ENCODE measurements at regions not wholly inside any gene's neighbourhood (a gene's known extent, or its start where the extent isn't known, plus 50 kb on each side); places are given as distances from the start of the nearest gene placed in this dataset.

DNA sequence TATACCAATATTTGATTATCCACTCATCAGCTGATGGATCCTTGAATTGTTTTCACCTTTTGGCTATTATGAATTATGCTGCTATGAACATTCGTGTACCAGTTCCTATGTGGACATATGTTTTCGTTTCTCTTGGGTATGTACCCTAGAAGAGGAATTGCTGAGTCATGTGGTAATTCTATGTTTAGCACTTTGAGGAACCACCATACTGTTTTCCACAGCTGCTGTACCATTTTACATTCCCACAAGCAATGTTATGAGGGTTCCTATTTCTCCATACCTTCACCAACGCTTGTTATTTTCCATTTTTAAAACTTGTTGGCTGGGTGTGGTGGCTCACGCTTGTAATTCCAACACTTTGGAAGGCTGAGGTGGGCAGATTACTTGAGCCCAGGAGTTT, 62.9 kb downstream of the RPLP1 start:
- H3K4me3 ChIP-seq (ENCODE audit: low read depth, low read length, poor library complexity, severe bottlenecking): no peak overlapping the region
- H3K9me2 ChIP-seq (ENCODE audit: insufficient read depth, low read length): no peaks in the 10 kb centered on the region
- H4K20me1 ChIP-seq (ENCODE audit: insufficient read depth, low read length): no peaks in the 10 kb centered on the region
- no peaks in the 10 kb centered on the region for H3K9me3 ChIP-seq (ENCODE audit: low read length)
- ChIA-PET POLR2A (no interaction called here), CTCF (ENCODE audit: unreplicated experiment) (no interaction called here)
- intact Hi-C loops (cut with micrococcal nuclease; ENCODE audit: unreplicated experiment): no loop called here
- no peak for TF ChIP-seq EZH2phosphoT487 (IDR thresholded peaks at IDR 0.05; ENCODE audit: borderline replicate concordance, low read depth, low read length)
- TF ChIP-seq, protein P1, sequence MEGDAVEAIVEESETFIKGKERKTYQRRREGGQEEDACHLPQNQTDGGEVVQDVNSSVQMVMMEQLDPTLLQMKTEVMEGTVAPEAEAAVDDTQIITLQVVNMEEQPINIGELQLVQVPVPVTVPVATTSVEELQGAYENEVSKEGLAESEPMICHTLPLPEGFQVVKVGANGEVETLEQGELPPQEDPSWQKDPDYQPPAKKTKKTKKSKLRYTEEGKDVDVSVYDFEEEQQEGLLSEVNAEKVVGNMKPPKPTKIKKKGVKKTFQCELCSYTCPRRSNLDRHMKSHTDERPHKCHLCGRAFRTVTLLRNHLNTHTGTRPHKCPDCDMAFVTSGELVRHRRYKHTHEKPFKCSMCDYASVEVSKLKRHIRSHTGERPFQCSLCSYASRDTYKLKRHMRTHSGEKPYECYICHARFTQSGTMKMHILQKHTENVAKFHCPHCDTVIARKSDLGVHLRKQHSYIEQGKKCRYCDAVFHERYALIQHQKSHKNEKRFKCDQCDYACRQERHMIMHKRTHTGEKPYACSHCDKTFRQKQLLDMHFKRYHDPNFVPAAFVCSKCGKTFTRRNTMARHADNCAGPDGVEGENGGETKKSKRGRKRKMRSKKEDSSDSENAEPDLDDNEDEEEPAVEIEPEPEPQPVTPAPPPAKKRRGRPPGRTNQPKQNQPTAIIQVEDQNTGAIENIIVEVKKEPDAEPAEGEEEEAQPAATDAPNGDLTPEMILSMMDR (conservative IDR thresholded peaks at IDR 0.05; ENCODE audit: low read length): no peak
- H3K27ac ChIP-seq (ENCODE audit: low read depth, low read length, poor library complexity, severe bottlenecking): no peak overlapping the region
- no TSS peak for BruUV-seq (replicated peaks)
- no peaks in the 10 kb centered on the region for H3K4me1 ChIP-seq (ENCODE audit: insufficient read depth, low read length, poor library complexity, severe bottlenecking)
- no peaks in the 10 kb centered on the region for H3K79me2 ChIP-seq (ENCODE audit: insufficient read depth, low read depth, low read length)
- H3K4me2 ChIP-seq (ENCODE audit: low read length): no peak overlapping the region
- H3K36me3 ChIP-seq (ENCODE audit: insufficient read depth, low read length): no peaks in the 10 kb centered on the region
- no peak overlapping the region for H2AFZ ChIP-seq (ENCODE audit: low read length)
- DNase-seq (ENCODE audit: low spot score): no peak

DNA sequence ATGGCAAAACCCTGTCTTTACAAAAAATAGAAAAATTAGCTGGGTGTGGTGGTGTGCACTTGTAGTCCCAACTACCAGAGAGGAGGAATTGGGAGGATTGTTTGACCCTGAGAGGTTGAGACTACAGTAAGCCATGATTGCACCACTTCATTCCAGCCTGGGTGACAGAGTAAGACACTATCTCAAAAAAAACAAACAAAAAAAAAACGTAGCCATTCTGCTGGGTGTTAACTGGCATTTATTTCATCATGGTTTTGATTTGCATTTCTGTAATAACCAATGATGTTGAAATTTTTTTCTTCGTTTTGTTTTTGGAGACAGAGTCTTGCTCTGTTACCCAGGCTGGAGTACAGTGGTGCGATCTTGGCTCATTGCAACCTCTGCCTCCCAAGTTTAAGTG, 63.3 kb downstream of the RPLP1 start:
- CTCF ChIA-PET (ENCODE audit: unreplicated experiment): no interaction called here
- TF ChIP-seq EZH2phosphoT487 (IDR thresholded peaks at IDR 0.05; ENCODE audit: borderline replicate concordance, low read depth, low read length): no peak
- TF ChIP-seq, protein P1 (conservative IDR thresholded peaks at IDR 0.05; ENCODE audit: low read length): no peak
- no TSS peak for BruUV-seq (replicated peaks)

DNA sequence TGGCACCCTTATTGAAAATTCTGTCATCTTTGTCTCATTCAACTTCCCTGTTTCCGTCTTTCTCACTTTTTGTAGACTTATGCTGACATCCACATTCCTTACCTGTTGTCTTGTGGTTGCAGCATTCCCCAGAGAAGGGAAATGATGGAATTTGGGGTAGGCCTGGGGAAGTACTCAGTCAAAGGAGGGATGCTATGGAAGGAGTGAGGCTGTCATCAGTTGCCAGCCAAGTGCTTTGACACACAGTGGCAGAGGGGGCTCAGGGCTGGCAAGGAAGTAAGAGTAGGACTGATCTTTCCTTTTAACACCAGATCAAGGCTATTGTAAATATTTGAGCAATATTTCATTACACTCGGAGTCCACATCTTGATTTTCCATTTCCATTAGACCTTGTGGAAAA, 64.4 kb downstream of the RPLP1 start:
- Histone ChIP-seq H3K36me3 (ENCODE audit: insufficient read depth, low read length) (no peaks in the 10 kb centered on the region), H3K4me2 (ENCODE audit: low read length) (no peak overlapping the region), H3K4me1 (ENCODE audit: insufficient read depth, low read length, poor library complexity, severe bottlenecking) (no peaks in the 10 kb centered on the region), H4K20me1 (ENCODE audit: insufficient read depth, low read length) (no peaks in the 10 kb centered on the region), H2AFZ (ENCODE audit: low read length) (no peak overlapping the region), H3K79me2 (ENCODE audit: insufficient read depth, low read depth, low read length) (no peaks in the 10 kb centered on the region), H3K4me3 (ENCODE audit: low read depth, low read length, poor library complexity, severe bottlenecking) (no peak overlapping the region), H3K9me3 (ENCODE audit: low read length) (no peaks in the 10 kb centered on the region), H3K27ac (ENCODE audit: low read depth, low read length, poor library complexity, severe bottlenecking) (no peak overlapping the region), H3K9me2 (ENCODE audit: insufficient read depth, low read length) (no peaks in the 10 kb centered on the region)
- DNase-seq (ENCODE audit: low spot score): no peak
- no TSS peak for BruUV-seq (replicated peaks)
- ChIA-PET CTCF (ENCODE audit: unreplicated experiment) (no interaction called here), POLR2A (interaction anchor here (0.7 kb wide), 1 partner anchor 10 kb away, joined by 6 read pairs; no protein-coding TSS in a partner anchor)
- intact Hi-C loops (cut with micrococcal nuclease; ENCODE audit: unreplicated experiment): no loop called here
- TF ChIP-seq EZH2phosphoT487 (IDR thresholded peaks at IDR 0.05; ENCODE audit: borderline replicate concordance, low read depth, low read length): no peak
- TF ChIP-seq, protein P1 (conservative IDR thresholded peaks at IDR 0.05; ENCODE audit: low read length): no peak

More for the DNA sequence above, 63.3 kb downstream of the RPLP1 start:
- Histone ChIP-seq H3K36me3 (ENCODE audit: insufficient read depth, low read length) (no peaks in the 10 kb centered on the region), H3K4me2 (ENCODE audit: low read length) (no peak overlapping the region), H3K9me3 (ENCODE audit: low read length) (no peaks in the 10 kb centered on the region), H3K4me3 (ENCODE audit: low read depth, low read length, poor library complexity, severe bottlenecking) (no peak overlapping the region), H2AFZ (ENCODE audit: low read length) (no peak overlapping the region), H3K9me2 (ENCODE audit: insufficient read depth, low read length) (no peaks in the 10 kb centered on the region), H3K4me1 (ENCODE audit: insufficient read depth, low read length, poor library complexity, severe bottlenecking) (no peaks in the 10 kb centered on the region), H3K27ac (ENCODE audit: low read depth, low read length, poor library complexity, severe bottlenecking) (no peak overlapping the region), H4K20me1 (ENCODE audit: insufficient read depth, low read length) (no peaks in the 10 kb centered on the region), H3K79me2 (ENCODE audit: insufficient read depth, low read depth, low read length) (no peaks in the 10 kb centered on the region)
- DNase-seq (ENCODE audit: low spot score): no peak
- POLR2A ChIA-PET: no interaction called here
- intact Hi-C loops (cut with micrococcal nuclease; ENCODE audit: unreplicated experiment): no loop called here
